ENCODE measurements at regions not wholly inside any gene's neighbourhood (a gene's known extent, or its start where the extent isn't known, plus 50 kb on each side); places are given as distances from the start of the nearest gene placed in this dataset.

- no peak overlapping the region for H4K8ac ChIP-seq (ENCODE audit: low read depth in 2 of 2, low read length in 2 of 2)
- no peaks in the 10 kb centered on the region for H3K9me1 ChIP-seq (ENCODE audit: insufficient read depth, low read length)
- in situ Hi-C loops (cut with MboI; ENCODE audit: low sequenced_read_pairs) (no loop called here), dilution Hi-C loops (cut with HindIII; ENCODE audit: low sequenced_read_pairs, unreplicated experiment) (no loop called here), intact Hi-C loops (cut with micrococcal nuclease) (no loop called here)
- no peaks in the 10 kb centered on the region for H3K79me1 ChIP-seq (ENCODE audit: low read depth in 1 of 2, low read length in 2 of 2)
- ATAC-seq (ENCODE audit: low read depth) (no peak), DNase-seq (no peak)
- H3K14ac ChIP-seq (replicated peaks; ENCODE audit: low read depth, low read length), result no peak overlapping the region
- H3K4ac ChIP-seq (ENCODE audit: low read depth, low read length), result no peak overlapping the region
- ChIA-PET POLR2A (ENCODE audit: unreplicated experiment) (no interaction called here), CTCF (no interaction called here)
- H2BK120ac ChIP-seq (ENCODE audit: low read depth, low read length), result no peak overlapping the region
- no peaks in the 10 kb centered on the region for H3K4me1 ChIP-seq (ENCODE audit: control insufficient read depth, insufficient read depth, low read length)
- H4K5ac ChIP-seq (ENCODE audit: low read depth, low read length), result no peak overlapping the region
- no peak overlapping the region for H2BK15ac ChIP-seq (ENCODE audit: low read depth, low read length)
- H3K9ac ChIP-seq (ENCODE audit: low read depth, low read length), result no peak overlapping the region
- no peak overlapping the region for H2AFZ ChIP-seq (replicated peaks; ENCODE audit: low read length, poor library complexity)
- peak; percentile 90 for TF ChIP-seq CEBPB (IDR thresholded peaks at IDR 0.05; ENCODE audit: low read depth, low read length)
- no peak for TF ChIP-seq BHLHE40 (IDR thresholded peaks at IDR 0.05; ENCODE audit: low read depth, low read length)
- no peak overlapping the region for H3K4me2 ChIP-seq (ENCODE audit: low read depth, low read length)
- H3K56ac ChIP-seq (ENCODE audit: extremely low read depth, insufficient read depth, low read length), result no peak overlapping the region
- H3K18ac ChIP-seq (ENCODE audit: low read depth, low read length), result no peak overlapping the region
- no peak overlapping the region for H2BK20ac ChIP-seq (ENCODE audit: low read depth, low read length)
- H4K91ac ChIP-seq (ENCODE audit: insufficient read depth, low read depth, low read length), result no peak overlapping the region
- H2AK9ac ChIP-seq (replicated peaks; ENCODE audit: low read depth, low read length, poor library complexity), result no peak overlapping the region
- no peaks in the 10 kb centered on the region for H4K20me1 ChIP-seq (ENCODE audit: insufficient read depth, low read length)
- WGBS, 2 experiments (ENCODE audit: extremely low coverage in 2 of 2, insufficient read length in 1 of 2), result no CpG with 5 or more reads among the region's 2 CpGs
- H3K23ac ChIP-seq (ENCODE audit: low read depth, low read length), result no peak overlapping the region
- no TSS peak for BruUV-seq (replicated peaks)
- no peak overlapping the region for H2AK5ac ChIP-seq (ENCODE audit: low read depth, low read length)
- H3K27ac ChIP-seq (ENCODE audit: insufficient read depth, low read length), result no peak overlapping the region
- no peak overlapping the region for H2BK5ac ChIP-seq (ENCODE audit: low read depth, low read length, poor library complexity, severe bottlenecking)
- no peak overlapping the region for H3K4me3 ChIP-seq (ENCODE audit: insufficient read depth, low read depth, low read length)
- H3K9me3 ChIP-seq (ENCODE audit: control insufficient read depth, insufficient read depth, low read length), result peaks cover 6% of the 10 kb centered on the region; the same call in 1 of the 2 replicates
- H3K36me3 ChIP-seq (ENCODE audit: control insufficient read depth, insufficient read depth, low read length), result no peaks in the 10 kb centered on the region
- H3K27me3 ChIP-seq (ENCODE audit: control insufficient read depth, insufficient read depth, low read length), result no peaks in the 10 kb centered on the region
These were observed 376.2 kb upstream of the TOM1L1 start for GRCh38 chr17:54524501-54524900.

Measured in IMR-90 (cell line).